Spinal cord (tissue), 9 donors: ENCODE measurements at regions not wholly inside any gene's neighbourhood (a gene's known extent, or its start where the extent isn't known, plus 50 kb on each side); places are given as distances from the start of the nearest gene placed in this dataset.

ENCODE experiments used
- DNase-seq, 6 donors: peaks; one replicate each; pipeline versions ENCODE4 v3.0.0 to v3.0.0-alpha.2; 2013 to 2015; ENCODE audit warnings: low spot score in 6 of 6, low read depth in 4 of 6
- H3K27ac ChIP-seq: one replicate; pipeline ENCODE4 v1.5.1; 2013; ENCODE audit warnings: low read depth, low read length, control low read depth
- H3K27me3 ChIP-seq: one replicate; pipeline ENCODE4 v1.6.1; 2013; ENCODE audit warnings: low read length; ENCODE audit not compliant: control insufficient read depth, insufficient read depth
- H3K36me3 ChIP-seq: one replicate; pipeline ENCODE4 v1.6.1; 2013; ENCODE audit warnings: low read length; ENCODE audit not compliant: control insufficient read depth, insufficient read depth
- H3K4me1 ChIP-seq: one replicate; pipeline ENCODE4 v1.6.1; 2013; ENCODE audit warnings: low read length; ENCODE audit not compliant: control insufficient read depth, insufficient read depth
- H3K4me3 ChIP-seq: one replicate; pipeline ENCODE4 v1.5.1; 2013; ENCODE audit warnings: low read depth, low read length, control low read depth
- H3K9me3 ChIP-seq: one replicate; pipeline ENCODE4 v1.6.1; 2013; ENCODE audit warnings: low read length; ENCODE audit not compliant: control insufficient read depth, insufficient read depth
- WGBS: methylation state at CpG from one replicate; pipeline ENCODE4 v1.1.5; 2013; ENCODE audit warnings: missing lambda C conversion rate; ENCODE audit not compliant: insufficient coverage; 5-methylcytosine and 5-hydroxymethylcytosine counted together
- donor health status: healthy.

GRCh38 chr20:57999465-58000111, 228.9 kb downstream of the ANKRD60 start:
- Histone ChIP-seq H3K9me3 (no peaks in the 10 kb centered on the region), H3K36me3 (no peaks in the 10 kb centered on the region), H3K27me3 (no peaks in the 10 kb centered on the region), H3K4me1 (peaks cover 25% of the 10 kb centered on the region), H3K4me3 (no peak overlapping the region), H3K27ac (peak overlapping the region; percentile 67)
- WGBS = 8% methylated on average over 7 of the region's 17 CpGs
- DNase-seq = peak in 2 of 6 donors; percentile 68 to 72

GRCh38 chr20:57998981-57999464, 229.4 kb downstream of the ANKRD60 start:
- WGBS = 46% methylated on average over 7 of the region's 9 CpGs
- no peaks in the 10 kb centered on the region for H3K9me3 ChIP-seq
- no peaks in the 10 kb centered on the region for H3K27me3 ChIP-seq
- H3K4me3 ChIP-seq = no peak overlapping the region
- no peaks in the 10 kb centered on the region for H3K36me3 ChIP-seq
- peak overlapping the region; percentile 67 for H3K27ac ChIP-seq
- DNase-seq = no peak
- peaks cover 29% of the 10 kb centered on the region for H3K4me1 ChIP-seq

GRCh38 chr20:57998276-57998675, 230.2 kb downstream of the ANKRD60 start:
- Histone ChIP-seq H3K4me3 (no peak overlapping the region), H3K36me3 (no peaks in the 10 kb centered on the region), H3K27ac (no peak overlapping the region), H3K27me3 (no peaks in the 10 kb centered on the region), H3K4me1 (peaks cover 36% of the 10 kb centered on the region), H3K9me3 (no peaks in the 10 kb centered on the region)
- no peak for DNase-seq
- 90% methylated on average over 2 of the region's 6 CpGs for WGBS

GRCh38 chr20:57996936-57997890, 231.2 kb downstream of the ANKRD60 start:
- H3K9me3 ChIP-seq = no peaks in the 10 kb centered on the region
- H3K27ac ChIP-seq = no peak overlapping the region
- DNase-seq = no peak
- no peaks in the 10 kb centered on the region for H3K27me3 ChIP-seq
- no peak overlapping the region for H3K4me3 ChIP-seq
- peaks cover 36% of the 10 kb centered on the region for H3K4me1 ChIP-seq
- no peaks in the 10 kb centered on the region for H3K36me3 ChIP-seq
- no CpG with 5 or more reads among the region's 2 CpGs for WGBS

- Histone ChIP-seq H3K36me3 (no peaks in the 10 kb centered on the region), H3K4me3 (no peak overlapping the region), H3K9me3 (no peaks in the 10 kb centered on the region), H3K27me3 (no peaks in the 10 kb centered on the region), H3K27ac (no peak overlapping the region), H3K4me1 (peaks cover 31% of the 10 kb centered on the region)
- 53% methylated on average over 2 of the region's 3 CpGs for WGBS
- DNase-seq = no peak
These were observed 232.0 kb downstream of the ANKRD60 start for GRCh38 chr20:57996465-57996864.

GRCh38 chr20:57995381-57995977, 233.0 kb downstream of the ANKRD60 start:
- DNase-seq = no peak
- 31% methylated on average over 2 of the region's 8 CpGs for WGBS
- Histone ChIP-seq H3K4me1 (peaks cover 29% of the 10 kb centered on the region), H3K27ac (no peak overlapping the region), H3K9me3 (no peaks in the 10 kb centered on the region), H3K27me3 (no peaks in the 10 kb centered on the region), H3K36me3 (no peaks in the 10 kb centered on the region), H3K4me3 (no peak overlapping the region)

- no peaks in the 10 kb centered on the region for H3K36me3 ChIP-seq
- H3K27ac ChIP-seq = no peak overlapping the region
- 48% methylated on average over 7 of the region's 19 CpGs for WGBS
- H3K27me3 ChIP-seq = no peaks in the 10 kb centered on the region
- peaks cover 15% of the 10 kb centered on the region for H3K4me1 ChIP-seq
- H3K9me3 ChIP-seq = no peaks in the 10 kb centered on the region
- H3K4me3 ChIP-seq = no peak overlapping the region
- peak in 2 of 6 donors; percentile 59 to 74 for DNase-seq
These were observed 234.6 kb downstream of the ANKRD60 start for GRCh38 chr20:57993716-57994431.

GRCh38 chr20:57991211-57991881, 237.1 kb downstream of the ANKRD60 start:
- Histone ChIP-seq H3K4me3 (no peak overlapping the region), H3K9me3 (no peaks in the 10 kb centered on the region), H3K27ac (no peak overlapping the region), H3K36me3 (no peaks in the 10 kb centered on the region), H3K27me3 (no peaks in the 10 kb centered on the region), H3K4me1 (peaks cover 14% of the 10 kb centered on the region)
- DNase-seq = peak in 1 of 6 donors; percentile 48
- 67% methylated on average over 13 of the region's 14 CpGs for WGBS
